DMS153 treated with DMSO at 0.1 percent for 48 hours (cell line): ENCODE measurements at regions not wholly inside any gene's neighbourhood (a gene's known extent, or its start where the extent isn't known, plus 50 kb on each side); places are given as distances from the start of the nearest gene placed in this dataset.

ENCODE experiments used
- DNase-seq: peaks from one replicate; lab custom pipeline; 2025; ENCODE audit not compliant: unreplicated experiment; lab: John Stamatoyannopoulos, UW

DNA sequence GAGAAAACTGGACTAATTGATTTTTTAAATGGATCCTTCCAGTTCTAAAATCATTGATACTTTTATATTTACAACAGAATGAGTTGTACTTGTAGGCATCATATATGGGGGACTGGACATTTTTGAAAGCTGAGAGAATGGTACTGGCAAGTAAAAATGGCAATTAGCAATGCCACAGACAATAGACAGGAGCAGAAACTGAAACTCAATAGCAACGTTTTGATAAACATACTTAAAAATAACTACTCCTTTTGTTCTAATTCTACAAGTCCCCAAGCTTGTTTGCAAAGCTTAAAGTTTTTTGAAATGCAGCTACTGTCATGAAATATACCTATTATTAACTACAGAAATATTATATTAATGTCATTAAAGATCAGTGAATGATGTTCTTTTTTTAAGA lies 52.8 kb upstream of the FBXL7 start:
- DNase-seq, result no peak

- DNase-seq, result no peak
Measured at GRCh38 chr5:15446552-15446951, 53.4 kb upstream of the FBXL7 start.

- DNase-seq, result no peak
Measured at GRCh38 chr5:15442193-15442570, 57.8 kb upstream of the FBXL7 start.

GRCh38 chr5:15441433-15442192 lies 58.4 kb upstream of the FBXL7 start:
- no peak for DNase-seq

DNA sequence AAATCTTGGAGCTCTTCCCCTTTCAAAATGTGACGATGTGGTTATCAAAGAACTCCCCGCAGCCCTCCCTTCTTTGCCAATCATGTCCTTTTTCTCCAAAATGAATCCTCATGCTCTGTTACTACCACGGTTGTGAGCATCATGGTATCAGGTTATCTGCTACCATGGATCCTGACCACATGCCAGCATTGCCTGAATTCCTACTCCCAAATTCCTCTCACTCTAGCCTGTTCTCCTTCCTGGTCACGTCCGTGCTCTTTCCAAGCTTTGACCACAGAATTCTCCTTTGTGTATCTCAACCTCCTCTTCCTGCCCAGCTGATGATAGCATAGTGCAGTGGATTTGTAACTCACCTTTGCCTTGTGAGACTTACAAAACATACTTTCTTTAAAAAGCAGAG lies 59.5 kb upstream of the FBXL7 start:
- no peak for DNase-seq

- DNase-seq, result no peak
Measured at GRCh38 chr5:15439801-15440200, 60.2 kb upstream of the FBXL7 start.

DNA sequence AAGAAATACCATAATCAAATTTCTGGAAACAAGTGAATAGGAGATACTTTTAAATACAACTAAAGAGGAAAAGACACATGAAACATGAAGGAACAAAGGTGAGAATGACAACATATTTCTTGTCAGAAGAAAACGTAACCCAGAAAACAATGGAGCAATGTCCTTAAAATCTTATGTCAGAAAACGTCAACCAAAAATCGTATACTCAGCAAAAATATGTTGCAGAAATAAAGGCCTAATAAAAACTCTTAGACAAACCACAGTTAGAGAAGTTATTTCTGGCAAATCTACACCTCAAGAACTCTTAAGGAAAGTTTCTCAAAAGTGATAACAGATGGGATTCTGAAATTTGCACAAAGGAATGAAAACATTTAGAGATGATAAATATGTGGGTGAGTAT lies 66.3 kb upstream of the FBXL7 start:
- DNase-seq, result no peak

DNA sequence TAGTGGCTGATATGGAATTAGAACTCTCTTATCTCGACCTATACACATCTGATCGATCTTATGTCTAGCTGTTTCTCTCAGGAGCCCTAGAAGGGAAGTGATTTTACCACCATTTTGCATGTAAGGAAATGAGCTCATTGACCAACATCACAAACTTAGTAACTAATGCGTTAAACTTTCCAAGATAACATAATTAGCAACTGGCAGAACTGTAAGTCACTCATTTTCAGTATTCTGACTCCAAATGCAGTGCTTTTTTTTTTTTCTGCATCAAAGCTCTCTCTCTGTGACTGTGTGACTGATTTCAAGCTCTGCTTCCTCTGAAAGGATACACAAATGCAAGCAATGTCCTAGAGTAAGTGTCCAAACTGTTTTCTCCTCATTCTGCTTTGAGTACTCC lies 68.1 kb upstream of the FBXL7 start:
- DNase-seq, result no peak

DNA sequence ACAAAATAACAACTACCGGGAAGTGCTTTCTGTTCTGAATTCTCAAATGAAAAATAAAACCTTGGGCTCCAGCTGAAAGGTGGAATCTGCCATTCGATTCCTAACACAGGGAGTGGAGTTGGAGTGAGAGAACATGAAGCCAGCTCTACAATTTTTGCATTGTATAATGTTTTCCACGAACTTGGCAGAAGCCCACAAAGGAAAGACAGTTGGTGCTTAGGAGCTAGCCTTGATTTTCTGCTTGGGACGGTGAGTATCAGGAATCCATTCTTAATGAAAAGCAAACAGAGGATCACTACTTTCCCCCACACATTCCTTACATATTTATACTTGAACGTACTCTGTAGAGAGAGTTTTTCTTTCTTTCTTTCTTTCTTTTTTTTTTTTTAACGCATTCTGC lies 74.2 kb upstream of the FBXL7 start:
- no peak for DNase-seq

- DNase-seq, result no peak
Measured at GRCh38 chr5:15424769-15425168, 75.2 kb upstream of the FBXL7 start.

- DNase-seq, result no peak
Measured at GRCh38 chr5:15421921-15422412, 78.0 kb upstream of the FBXL7 start.

DNA sequence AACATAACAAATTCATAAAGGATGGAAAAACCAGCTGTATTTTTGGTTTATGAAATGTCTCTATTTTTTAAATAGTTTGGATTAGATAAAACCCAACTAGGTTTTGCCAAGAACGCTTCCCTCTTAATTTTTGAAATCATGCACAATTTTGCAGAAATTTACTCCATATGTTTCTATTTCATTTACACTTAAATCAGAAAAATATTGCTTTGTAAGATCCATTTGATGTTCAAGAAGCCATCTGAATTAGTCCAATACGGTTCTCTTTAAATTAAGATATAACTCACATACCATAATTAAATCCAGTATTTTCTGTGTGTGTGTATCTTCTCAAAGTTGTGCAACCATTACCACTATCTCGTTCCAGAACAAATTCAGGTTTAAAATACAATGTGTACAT lies 78.6 kb upstream of the FBXL7 start:
- DNase-seq, result no peak

DNA sequence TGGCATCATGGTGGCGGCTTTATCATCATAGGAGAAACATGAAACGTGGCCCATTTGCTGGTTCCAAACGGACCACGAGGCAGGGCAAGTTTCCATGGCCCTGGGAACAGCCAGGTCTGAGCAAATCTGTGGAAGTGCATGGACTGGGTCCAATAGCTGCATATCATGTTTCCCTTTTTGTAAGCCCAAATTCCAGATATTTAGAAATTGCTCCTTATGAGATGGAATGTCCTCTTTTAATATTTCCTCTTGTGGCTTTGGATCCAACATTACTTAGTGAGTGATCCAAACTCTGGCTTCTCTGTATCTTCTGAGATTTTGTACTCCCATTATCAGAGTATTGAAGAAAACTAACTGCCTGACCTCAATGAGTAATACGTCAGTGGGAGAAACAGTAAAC lies 79.8 kb upstream of the FBXL7 start:
- no peak for DNase-seq

- no peak for DNase-seq
Measured at GRCh38 chr5:15417156-15417555, 82.8 kb upstream of the FBXL7 start.

DNA sequence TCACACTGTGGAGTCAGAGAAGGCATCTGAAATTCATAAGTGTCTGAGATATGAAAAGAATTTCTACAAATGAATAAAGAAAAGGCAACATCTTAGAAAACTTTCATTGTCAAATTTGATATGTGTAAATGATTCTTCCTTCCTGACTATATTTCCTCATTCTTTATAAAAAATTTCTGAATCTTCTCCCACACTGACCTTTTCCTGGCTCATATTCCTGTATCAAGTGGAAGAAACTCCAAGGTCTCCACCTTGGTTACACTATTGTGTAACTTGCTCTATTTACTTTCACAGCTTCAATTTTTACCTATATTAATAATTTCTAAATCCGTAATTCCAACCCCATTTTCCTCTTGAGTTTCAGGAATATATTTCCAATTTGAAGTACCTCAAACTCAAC lies 93.5 kb upstream of the FBXL7 start:
- no peak for DNase-seq

DNA sequence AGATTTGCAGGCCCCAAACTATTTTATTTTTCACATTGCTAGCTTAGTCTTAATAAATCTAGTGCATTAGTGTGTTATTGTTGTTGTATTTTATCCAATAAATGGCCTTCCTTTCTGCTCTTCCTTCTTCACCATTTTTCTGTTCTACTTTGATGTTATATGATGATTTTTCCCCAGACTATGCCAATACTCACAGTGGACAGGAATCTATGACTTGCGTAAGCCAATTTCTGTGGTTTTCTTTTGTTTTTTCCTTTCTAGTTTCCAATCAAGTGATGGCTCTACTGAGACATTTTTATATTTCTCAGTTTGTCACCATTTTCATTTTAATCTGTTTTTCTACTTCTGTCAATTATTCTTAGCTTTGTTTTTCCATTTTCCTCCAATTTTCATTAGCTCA lies 106.8 kb upstream of the FBXL7 start:
- DNase-seq, result no peak

GRCh38 chr5:15391704-15392397 lies 108.1 kb upstream of the FBXL7 start:
- DNase-seq, result no peak

DNA sequence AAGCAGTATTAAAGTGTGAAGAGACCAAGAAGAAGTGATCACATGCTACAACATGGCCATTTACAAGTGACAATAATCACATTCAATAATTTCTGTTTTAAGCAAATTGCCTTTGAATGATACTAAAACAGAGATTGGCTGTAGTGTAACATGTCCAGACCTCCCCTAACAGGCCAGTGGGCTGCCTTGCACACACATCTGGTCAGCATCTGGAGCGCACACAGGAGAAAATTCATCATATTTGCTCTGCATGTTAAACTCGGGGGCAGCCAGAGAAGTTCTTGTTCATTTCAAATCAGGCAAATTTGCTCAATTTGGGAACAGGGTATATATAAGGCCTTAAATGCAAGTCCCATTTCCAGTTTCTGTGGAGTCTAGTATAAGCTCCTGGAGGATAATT lies 111.1 kb upstream of the FBXL7 start:
- no peak for DNase-seq

DNA sequence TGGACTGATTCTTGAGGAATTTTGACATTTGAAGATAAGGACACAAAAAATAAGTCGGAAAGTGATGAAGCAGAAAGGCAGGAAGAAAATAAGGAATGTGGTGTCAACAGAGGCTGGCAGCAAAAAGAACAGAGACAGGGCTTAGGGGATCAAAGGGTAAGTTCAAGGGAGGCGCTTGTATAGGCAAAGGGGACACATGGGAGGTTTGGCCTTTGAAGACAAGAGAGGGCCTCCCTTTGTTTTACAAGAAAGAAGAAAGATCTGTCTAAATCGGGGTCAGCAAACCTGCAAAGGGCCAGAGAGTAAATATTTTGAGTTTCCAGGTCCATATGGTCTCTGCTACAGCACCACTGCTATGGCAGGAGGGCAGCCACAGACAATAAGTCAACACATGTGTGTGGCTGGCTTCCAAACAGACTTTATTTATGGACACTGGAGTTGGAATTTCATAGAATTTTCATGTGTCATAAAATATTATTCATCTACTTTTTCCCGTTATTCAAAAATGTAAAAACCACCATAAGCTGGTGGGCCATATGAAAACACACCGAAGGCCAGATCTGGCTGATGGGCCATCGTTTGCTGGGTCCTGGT lies 112.0 kb upstream of the FBXL7 start:
- DNase-seq, result no peak

GRCh38 chr5:15386122-15386521 lies 113.9 kb upstream of the FBXL7 start:
- no peak for DNase-seq

DNA sequence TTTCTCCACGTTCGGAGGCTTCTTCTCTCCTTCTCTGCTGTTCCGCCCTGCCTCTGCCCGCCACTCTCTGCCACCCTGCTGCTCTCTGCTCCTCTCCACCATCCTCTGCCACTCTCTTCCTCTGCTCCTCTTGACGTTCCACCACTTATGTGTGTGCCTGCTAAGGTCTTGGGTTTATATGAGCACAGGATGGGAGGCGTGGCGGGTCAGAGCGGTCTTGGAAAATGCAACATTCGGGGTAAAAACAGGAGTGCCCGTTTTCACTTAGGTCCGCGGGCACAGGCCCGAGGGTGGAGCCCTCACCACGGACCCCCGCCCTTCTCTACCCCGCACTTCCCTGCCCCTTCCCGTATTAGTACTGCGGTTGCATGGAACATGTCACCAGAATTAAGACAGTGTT lies 114.4 kb upstream of the FBXL7 start:
- DNase-seq, result no peak

- no peak for DNase-seq
Measured at GRCh38 chr5:15385037-15385436, 114.9 kb upstream of the FBXL7 start.
